ENCODE measurements at regions not wholly inside any gene's neighbourhood (a gene's known extent, or its start where the extent isn't known, plus 50 kb on each side); places are given as distances from the start of the nearest gene placed in this dataset.

GRCh38 chr16:25542306-25542705 lies 149.5 kb upstream of the HS3ST4 start:
- DNase-seq (no peak), ATAC-seq (ENCODE audit: low read depth) (no peak)
- intact Hi-C loops (cut with micrococcal nuclease) (no loop called here), dilution Hi-C loops (cut with HindIII; ENCODE audit: low sequenced_read_pairs, unreplicated experiment) (no loop called here), in situ Hi-C loops (cut with MboI; ENCODE audit: low sequenced_read_pairs) (no loop called here)
- Histone ChIP-seq H3K9me1 (ENCODE audit: insufficient read depth, low read length) (no peaks in the 10 kb centered on the region), H3K4me1 (ENCODE audit: control insufficient read depth, insufficient read depth, low read length) (no peaks in the 10 kb centered on the region), H4K5ac (ENCODE audit: low read depth, low read length) (no peak overlapping the region), H3K4me2 (ENCODE audit: low read depth, low read length) (no peak overlapping the region), H3K27ac (ENCODE audit: insufficient read depth, low read length) (no peak overlapping the region), H3K23ac (ENCODE audit: low read depth, low read length) (no peak overlapping the region), H3K79me1 (ENCODE audit: low read depth in 1 of 2, low read length in 2 of 2) (no peaks in the 10 kb centered on the region), H2BK20ac (ENCODE audit: low read depth, low read length) (no peak overlapping the region), H4K8ac (ENCODE audit: low read depth in 2 of 2, low read length in 2 of 2) (no peak overlapping the region), H2BK120ac (ENCODE audit: low read depth, low read length) (no peak overlapping the region), H3K14ac (replicated peaks; ENCODE audit: low read depth, low read length) (no peak overlapping the region), H3K9me3 (ENCODE audit: control insufficient read depth, insufficient read depth, low read length) (peaks cover 12% of the 10 kb centered on the region), H2BK5ac (ENCODE audit: low read depth, low read length, poor library complexity, severe bottlenecking) (no peak overlapping the region), H3K36me3 (ENCODE audit: control insufficient read depth, insufficient read depth, low read length) (no peaks in the 10 kb centered on the region), H2AK9ac (replicated peaks; ENCODE audit: low read depth, low read length, poor library complexity) (no peak overlapping the region), H2AFZ (replicated peaks; ENCODE audit: low read length, poor library complexity) (no peak overlapping the region), H3K4me3 (ENCODE audit: insufficient read depth, low read depth, low read length) (no peak overlapping the region), H4K91ac (ENCODE audit: insufficient read depth, low read depth, low read length) (no peak overlapping the region), H3K18ac (ENCODE audit: low read depth, low read length) (no peak overlapping the region), H3K27me3 (ENCODE audit: control insufficient read depth, insufficient read depth, low read length) (no peaks in the 10 kb centered on the region), H4K20me1 (ENCODE audit: insufficient read depth, low read length) (no peaks in the 10 kb centered on the region), H3K9ac (ENCODE audit: low read depth, low read length) (no peak overlapping the region), H3K56ac (ENCODE audit: extremely low read depth, insufficient read depth, low read length) (no peak overlapping the region), H2BK15ac (ENCODE audit: low read depth, low read length) (no peak overlapping the region), H2AK5ac (ENCODE audit: low read depth, low read length) (no peak overlapping the region), H3K4ac (ENCODE audit: low read depth, low read length) (no peak overlapping the region)
- BruUV-seq (replicated peaks) = no TSS peak
- CTCF ChIA-PET = no interaction called here
- 20% methylated on average over 1 of the region's 3 CpGs; no CpG with 5 or more reads in 1 of the 2 experiments for WGBS, 2 experiments (ENCODE audit: extremely low coverage in 2 of 2, insufficient read length in 1 of 2)
- TF ChIP-seq RFX5 (IDR thresholded peaks at IDR 0.05; ENCODE audit: low read depth, low read length) (no peak), ELK1 (IDR thresholded peaks at IDR 0.05; ENCODE audit: borderline replicate concordance, low read depth, low read length) (no peak), SMC3 (IDR thresholded peaks at IDR 0.05; ENCODE audit: low read depth, low read length) (no peak), CHD1 (IDR thresholded peaks at IDR 0.05; ENCODE audit: low read depth, low read length) (no peak), USF2 (IDR thresholded peaks at IDR 0.05; ENCODE audit: low read depth, low read length) (no peak), RCOR1 (IDR thresholded peaks at IDR 0.05; ENCODE audit: insufficient replicate concordance, low read length) (no peak), NFE2L2 (IDR thresholded peaks at IDR 0.05; ENCODE audit: low read depth, low read length) (no peak), CTCF (conservative IDR thresholded peaks at IDR 0.05; ENCODE audit: low read depth, low read length) (no peak), MAZ (IDR thresholded peaks at IDR 0.05; ENCODE audit: borderline replicate concordance, low read depth, low read length) (no peak), POLR2A (IDR thresholded peaks at IDR 0.05; ENCODE audit: low read depth, low read length) (no peak), CEBPB (IDR thresholded peaks at IDR 0.05; ENCODE audit: low read depth, low read length) (no peak), BHLHE40 (IDR thresholded peaks at IDR 0.05; ENCODE audit: low read depth, low read length) (no peak)
- POLR2A ChIA-PET (ENCODE audit: unreplicated experiment) = no interaction called here
